MM.1S (cell line): ENCODE measurements at regions not wholly inside any gene's neighbourhood (a gene's known extent, or its start where the extent isn't known, plus 50 kb on each side); places are given as distances from the start of the nearest gene placed in this dataset.

Source experiments
- DNase-seq: peaks from one replicate; pipeline ENCODE4 v3.0.0-alpha.2; 2015
- H2AFZ ChIP-seq: fragments of 300-600 bp; sonication (generic); 2 replicates; pipeline ENCODE4 v1.6.0; 2016; ENCODE audit warnings: antibody characterized with exemption, low read length
- H3F3A ChIP-seq: fragments of 300-600 bp; sonication (generic); 2 replicates; pipeline ENCODE4 v1.6.1; 2016; ENCODE audit warnings: mild to moderate bottlenecking, antibody characterized with exemption, low read length, moderate library complexity, mixed read lengths; ENCODE audit not compliant: insufficient read depth
- H3K27ac ChIP-seq: fragments of 300-600 bp; sonication (generic); 2 replicates; pipeline ENCODE4 v1.5.1; 2016; ENCODE audit warnings: mild to moderate bottlenecking, low read length
- H3K27me3 ChIP-seq: fragments of 300-600 bp; sonication (generic); replicated peaks from 2 replicates; pipeline ENCODE4 v1.6.0; 2016; ENCODE audit warnings: low read length; ENCODE audit not compliant: insufficient read depth
- H3K36me3 ChIP-seq: fragments of 300-600 bp; sonication (generic); replicated peaks from 2 replicates; pipeline ENCODE4 v1.6.1; 2016; ENCODE audit warnings: mild to moderate bottlenecking, low read length, mixed read lengths; ENCODE audit not compliant: insufficient read depth
- H3K4me1 ChIP-seq: fragments of 300-600 bp; sonication (generic); 2 replicates; pipeline ENCODE4 v1.6.1; 2016; ENCODE audit warnings: low read length, mixed read lengths
- H3K4me2 ChIP-seq: fragments of 300-600 bp; sonication (generic); 2 replicates; pipeline ENCODE4 v1.6.0; 2016; ENCODE audit warnings: low read depth, low read length
- H3K4me3 ChIP-seq: fragments of 300-600 bp; sonication (generic); 2 replicates; pipeline ENCODE4 v1.5.1; 2016; ENCODE audit warnings: low read length, mixed read lengths
- H3K79me2 ChIP-seq: fragments of 300-600 bp; sonication (generic); 2 replicates; pipeline ENCODE4 v1.6.1; 2016; ENCODE audit warnings: mixed run types, low read length, mixed read lengths
- H3K9ac ChIP-seq: fragments of 300-600 bp; sonication (generic); 2 replicates; pipeline ENCODE4 v1.6.1; 2016; ENCODE audit warnings: low read length, mixed read lengths
- H3K9me2 ChIP-seq: fragments of 300-600 bp; sonication (generic); replicated peaks from 2 replicates; pipeline ENCODE4 v1.6.1; 2016; ENCODE audit warnings: mild to moderate bottlenecking, low read length, mixed read lengths; ENCODE audit not compliant: insufficient read depth
- H3K9me3 ChIP-seq: fragments of 300-600 bp; sonication (generic); replicated peaks from 2 replicates; pipeline ENCODE4 v1.6.1; 2016; ENCODE audit warnings: mild to moderate bottlenecking, low read length, mixed read lengths; ENCODE audit not compliant: insufficient read depth
- H4K20me1 ChIP-seq: fragments of 300-600 bp; sonication (generic); 2 replicates; pipeline ENCODE4 v1.6.1; 2016; ENCODE audit warnings: mild to moderate bottlenecking, low read length, moderate library complexity, mixed read lengths; ENCODE audit not compliant: insufficient read depth
- CTCF ChIP-seq: fragments of 300-600 bp; sonication (generic); IDR thresholded peaks from 2 replicates; pipeline ENCODE4 v1.5.1; 2016; ENCODE audit warnings: antibody characterized with exemption, low read length, mixed read lengths
- EZH2 ChIP-seq: fragments of 300-600 bp; sonication (generic); optimal IDR thresholded peaks from 2 replicates; pipeline ENCODE3; 2017; ENCODE audit warnings: low read depth, mild to moderate bottlenecking, antibody characterized with exemption, low read length, mixed read lengths
- EZH2phosphoT487 ChIP-seq: fragments of 300-600 bp; sonication (generic); IDR thresholded peaks from 2 replicates; pipeline ENCODE4 v1.6.1; 2018; ENCODE audit warnings: antibody characterized with exemption, low read length

DNA sequence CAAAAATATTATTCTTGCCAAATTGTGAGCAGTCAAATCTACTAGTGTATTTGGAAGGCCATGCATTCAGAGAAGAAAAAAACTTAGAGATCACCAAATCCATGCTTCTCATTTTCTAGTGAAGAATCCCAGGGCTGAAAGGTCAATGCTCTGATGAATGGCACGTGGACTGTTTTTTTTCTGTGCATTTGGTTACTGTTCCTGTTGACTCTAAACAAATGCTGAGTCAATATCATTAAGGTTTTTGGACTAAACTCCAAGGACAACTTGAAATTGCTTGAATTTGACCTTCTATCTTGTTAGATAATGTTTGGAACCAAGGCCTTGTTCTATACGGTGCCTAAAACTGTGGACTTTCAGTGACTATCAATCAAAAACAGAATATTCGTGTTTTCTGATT lies 142.2 kb downstream of the OSTF1 start:
- Histone ChIP-seq H3K9me2 (no peaks in the 10 kb centered on the region), H3K4me2 (no peak overlapping the region)

DNA sequence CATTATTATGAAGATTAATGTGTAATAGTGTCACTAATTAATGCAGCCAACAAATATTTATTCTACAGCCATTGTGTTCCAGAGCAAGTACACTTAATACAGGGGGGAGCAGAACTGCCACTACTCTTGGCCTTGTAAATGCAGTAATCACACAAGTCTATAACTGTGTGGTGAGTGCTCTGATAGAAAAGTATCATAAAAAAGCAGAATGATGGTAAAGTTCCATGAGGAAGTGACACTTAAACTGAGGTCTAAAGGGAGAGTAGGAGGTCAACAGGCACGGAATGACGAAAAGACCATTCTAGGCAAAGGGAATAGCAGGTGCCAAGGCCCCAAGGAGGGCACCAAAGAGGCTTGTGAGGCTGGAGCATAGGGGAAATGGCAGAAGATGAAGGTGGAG lies 142.9 kb downstream of the OSTF1 start:
- no peak for DNase-seq
- no peak overlapping the region for H3K9ac ChIP-seq

More for the DNA sequence above, 142.2 kb downstream of the OSTF1 start:
- H3K4me3 ChIP-seq = no peak overlapping the region
- TF ChIP-seq EZH2 (no peak), EZH2phosphoT487 (no peak), CTCF (no peak)
- no peak for DNase-seq
- no peak overlapping the region for H3K9ac ChIP-seq
- H2AFZ ChIP-seq = no peak overlapping the region
- no peaks in the 10 kb centered on the region for H3K9me3 ChIP-seq
- no peaks in the 10 kb centered on the region for H3F3A ChIP-seq
- no peak overlapping the region for H3K27ac ChIP-seq
- H4K20me1 ChIP-seq = no peaks in the 10 kb centered on the region
- no peaks in the 10 kb centered on the region for H3K36me3 ChIP-seq
- H3K4me1 ChIP-seq = no peaks in the 10 kb centered on the region
- H3K27me3 ChIP-seq = no peaks in the 10 kb centered on the region
- no peaks in the 10 kb centered on the region for H3K79me2 ChIP-seq

DNA sequence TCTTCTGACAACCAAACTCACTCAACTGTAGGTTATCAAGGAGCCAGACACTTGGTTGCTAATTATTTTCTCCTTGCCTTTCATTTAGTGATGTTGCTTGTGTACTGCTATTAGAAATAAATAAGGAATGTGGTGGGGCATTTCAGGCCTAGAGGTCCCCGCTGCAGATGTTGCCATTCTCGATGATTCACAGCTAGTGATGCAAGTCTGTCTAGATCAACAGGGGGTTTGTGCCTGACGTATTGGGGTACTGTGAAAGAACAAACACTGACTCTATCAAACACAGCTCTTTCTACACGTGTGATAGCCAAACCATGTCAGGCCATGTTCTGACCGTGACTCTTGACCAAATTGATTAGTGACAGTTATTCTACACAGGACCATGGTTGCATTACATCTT lies 144.7 kb downstream of the OSTF1 start:
- no peak for TF ChIP-seq CTCF
- TF ChIP-seq EZH2 = no peak
- no peak for TF ChIP-seq EZH2phosphoT487
- H3K4me1 ChIP-seq = no peaks in the 10 kb centered on the region
- H3K9me3 ChIP-seq = no peaks in the 10 kb centered on the region
- no peak overlapping the region for H3K9ac ChIP-seq
- no peaks in the 10 kb centered on the region for H3K36me3 ChIP-seq
- H3K27ac ChIP-seq = no peak overlapping the region
- H4K20me1 ChIP-seq = no peaks in the 10 kb centered on the region
- DNase-seq = no peak
- H3K9me2 ChIP-seq = no peaks in the 10 kb centered on the region
- H3K4me3 ChIP-seq = no peak overlapping the region
- no peak overlapping the region for H2AFZ ChIP-seq
- no peaks in the 10 kb centered on the region for H3K27me3 ChIP-seq
- no peaks in the 10 kb centered on the region for H3F3A ChIP-seq
- H3K79me2 ChIP-seq = no peaks in the 10 kb centered on the region
- no peak overlapping the region for H3K4me2 ChIP-seq

More for the DNA sequence above, 142.9 kb downstream of the OSTF1 start:
- no peak overlapping the region for H3K27ac ChIP-seq
- no peaks in the 10 kb centered on the region for H3K9me3 ChIP-seq
- TF ChIP-seq EZH2 (no peak), CTCF (no peak)
- H3F3A ChIP-seq = no peaks in the 10 kb centered on the region
- no peaks in the 10 kb centered on the region for H3K27me3 ChIP-seq
- no peaks in the 10 kb centered on the region for H3K79me2 ChIP-seq
- H3K4me2 ChIP-seq = no peak overlapping the region
- no peak overlapping the region for H2AFZ ChIP-seq
- no peaks in the 10 kb centered on the region for H4K20me1 ChIP-seq
- no peaks in the 10 kb centered on the region for H3K4me1 ChIP-seq
- H3K4me3 ChIP-seq = no peak overlapping the region
- H3K36me3 ChIP-seq = no peaks in the 10 kb centered on the region
- no peaks in the 10 kb centered on the region for H3K9me2 ChIP-seq

GRCh38 chr9:75235632-75236031 lies 147.3 kb downstream of the OSTF1 start:
- Histone ChIP-seq H3K27me3 (no peaks in the 10 kb centered on the region), H3K4me1 (no peaks in the 10 kb centered on the region), H2AFZ (no peak overlapping the region), H4K20me1 (no peaks in the 10 kb centered on the region), H3K79me2 (no peaks in the 10 kb centered on the region), H3K4me2 (no peak overlapping the region), H3K9ac (no peak overlapping the region), H3F3A (no peaks in the 10 kb centered on the region), H3K9me2 (no peaks in the 10 kb centered on the region), H3K36me3 (no peaks in the 10 kb centered on the region), H3K27ac (no peak overlapping the region), H3K9me3 (no peaks in the 10 kb centered on the region), H3K4me3 (no peak overlapping the region)
- DNase-seq = no peak
- TF ChIP-seq CTCF (no peak), EZH2 (no peak), EZH2phosphoT487 (no peak)
